Liver (tissue), 3 donors: ENCODE measurements at regions not wholly inside any gene's neighbourhood (a gene's known extent, or its start where the extent isn't known, plus 50 kb on each side); places are given as distances from the start of the nearest gene placed in this dataset.

Source experiments
- MAX ChIP-seq: IDR thresholded peaks from 2 replicates; pipeline ENCODE4 v1.6.1; 2016; ENCODE audit warnings: antibody characterized with exemption
- TF ChIP-seq, protein P1 (sequence below): fragments of 150-350 bp; IDR thresholded peaks from 2 replicates; pipeline ENCODE4 v1.5.1; 2017; ENCODE audit warnings: improper control_type of control experiment, low read depth, low read length; ENCODE audit not compliant: missing input control
- TF ChIP-seq, protein P2 (sequence below): IDR thresholded peaks from 2 replicates; pipeline ENCODE4 v1.6.1; 2016; ENCODE audit warnings: antibody characterized with exemption
- donor health status: healthy.
- donor health status: healthy.

DNA sequence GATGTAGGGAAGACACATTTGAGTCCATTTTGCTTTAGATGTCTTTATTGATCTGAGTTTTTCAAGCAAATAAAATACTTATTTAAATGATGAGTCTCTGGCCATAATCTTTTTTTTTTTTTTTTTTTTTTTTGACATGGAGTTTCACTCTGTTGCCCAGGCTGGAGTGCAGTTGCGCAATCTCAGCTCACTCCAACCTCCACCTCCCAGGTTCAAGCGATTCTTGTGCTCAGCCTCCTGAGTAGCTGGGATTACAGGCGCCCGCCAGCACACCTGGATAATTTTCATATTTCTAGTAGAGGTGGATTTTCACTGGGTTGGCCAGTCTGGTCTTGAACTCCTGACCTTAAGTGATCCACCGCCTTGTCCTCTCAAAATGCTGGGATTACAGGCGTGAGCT lies 194.5 kb upstream of the MAD2L1 start:
- no peak for TF ChIP-seq MAX
- TF ChIP-seq, protein P1, sequence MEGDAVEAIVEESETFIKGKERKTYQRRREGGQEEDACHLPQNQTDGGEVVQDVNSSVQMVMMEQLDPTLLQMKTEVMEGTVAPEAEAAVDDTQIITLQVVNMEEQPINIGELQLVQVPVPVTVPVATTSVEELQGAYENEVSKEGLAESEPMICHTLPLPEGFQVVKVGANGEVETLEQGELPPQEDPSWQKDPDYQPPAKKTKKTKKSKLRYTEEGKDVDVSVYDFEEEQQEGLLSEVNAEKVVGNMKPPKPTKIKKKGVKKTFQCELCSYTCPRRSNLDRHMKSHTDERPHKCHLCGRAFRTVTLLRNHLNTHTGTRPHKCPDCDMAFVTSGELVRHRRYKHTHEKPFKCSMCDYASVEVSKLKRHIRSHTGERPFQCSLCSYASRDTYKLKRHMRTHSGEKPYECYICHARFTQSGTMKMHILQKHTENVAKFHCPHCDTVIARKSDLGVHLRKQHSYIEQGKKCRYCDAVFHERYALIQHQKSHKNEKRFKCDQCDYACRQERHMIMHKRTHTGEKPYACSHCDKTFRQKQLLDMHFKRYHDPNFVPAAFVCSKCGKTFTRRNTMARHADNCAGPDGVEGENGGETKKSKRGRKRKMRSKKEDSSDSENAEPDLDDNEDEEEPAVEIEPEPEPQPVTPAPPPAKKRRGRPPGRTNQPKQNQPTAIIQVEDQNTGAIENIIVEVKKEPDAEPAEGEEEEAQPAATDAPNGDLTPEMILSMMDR = no peak
- TF ChIP-seq, protein P2, sequence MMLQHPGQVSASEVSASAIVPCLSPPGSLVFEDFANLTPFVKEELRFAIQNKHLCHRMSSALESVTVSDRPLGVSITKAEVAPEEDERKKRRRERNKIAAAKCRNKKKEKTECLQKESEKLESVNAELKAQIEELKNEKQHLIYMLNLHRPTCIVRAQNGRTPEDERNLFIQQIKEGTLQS = no peak
